ENCODE measurements at regions not wholly inside any gene's neighbourhood (a gene's known extent, or its start where the extent isn't known, plus 50 kb on each side); places are given as distances from the start of the nearest gene placed in this dataset.

DNA sequence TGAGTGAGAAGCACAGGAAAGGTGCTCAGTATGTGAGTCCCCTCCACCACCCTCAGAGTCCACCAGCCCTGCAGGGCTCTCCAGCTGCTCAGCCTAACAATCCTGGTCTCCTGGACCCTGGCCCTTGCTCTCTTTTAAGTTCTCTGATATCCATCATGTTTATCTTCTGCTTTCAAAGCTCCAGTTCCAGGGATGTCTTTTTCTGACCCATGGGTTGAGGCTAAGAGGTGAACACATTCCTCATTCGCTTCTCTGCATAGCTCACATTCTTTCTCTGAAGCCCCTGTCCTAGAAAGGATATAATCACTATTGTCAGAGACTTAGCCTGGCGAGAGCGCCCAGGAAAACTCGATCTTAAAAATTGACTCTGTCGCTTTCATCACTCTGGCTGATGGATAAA lies 86.4 kb downstream of the ARL4C start:
- H3K79me2 ChIP-seq (replicated peaks; ENCODE audit: insufficient read depth), result no peaks in the 10 kb centered on the region
- no peaks in the 10 kb centered on the region for H3K4me1 ChIP-seq (ENCODE audit: insufficient read depth)
- H3K36me3 ChIP-seq (ENCODE audit: insufficient read depth), result no peaks in the 10 kb centered on the region
- peak; percentile 62 for DNase-seq (ENCODE audit: low spot score)
- no peaks in the 10 kb centered on the region; the same call in 2 of the 3 replicates for H3K9me3 Mint-ChIP-seq
- peak overlapping the region; percentile 67; the same call in 1 of the 2 replicates for H2AFZ ChIP-seq
- H3K4me3 Mint-ChIP-seq, result no peak overlapping the region
- no peak overlapping the region for H3K27ac Mint-ChIP-seq
- no peak overlapping the region for H3K4me3 ChIP-seq
- peaks cover 9% of the 10 kb centered on the region for H3K27me3 Mint-ChIP-seq (ENCODE audit: insufficient read depth, low read depth, poor library complexity)
- H3F3A ChIP-seq (replicated peaks; ENCODE audit: low read depth), result no peaks in the 10 kb centered on the region
- H4K20me1 ChIP-seq (replicated peaks; ENCODE audit: insufficient read depth), result no peaks in the 10 kb centered on the region
- peaks cover 11% of the 10 kb centered on the region for H3K4me1 Mint-ChIP-seq
- H3K27me3 ChIP-seq (ENCODE audit: insufficient read depth), result no peaks in the 10 kb centered on the region
- ATAC-seq, result peak; percentile 88
- no peaks in the 10 kb centered on the region for H3K36me3 Mint-ChIP-seq (ENCODE audit: low read depth)
- TF ChIP-seq NANOG (IDR thresholded peaks at IDR 0.05; ENCODE audit: borderline replicate concordance), result no peak
- no peak for TF ChIP-seq ETS1 (IDR thresholded peaks at IDR 0.05)
- peak; percentile 69 for TF ChIP-seq ZNF462 (CRISPR knock-in tag; IDR thresholded peaks at IDR 0.05)
- peak overlapping the region; percentile 6; the same call in 1 of the 2 replicates for H3K27ac ChIP-seq (ENCODE audit: low read depth)
- H3K9me2 ChIP-seq (ENCODE audit: insufficient read depth), result peaks cover 6% of the 10 kb centered on the region; the same call in 1 of the 2 replicates
- peak overlapping the region; percentile 27; the same call in 1 of the 2 replicates for H3K4me2 ChIP-seq

GRCh38 chr2:234409590-234409989 lies 87.3 kb downstream of the ARL4C start:
- Mint-ChIP-seq H3K4me1 (peaks cover 11% of the 10 kb centered on the region), H3K27ac (no peak overlapping the region), H3K9me3 (no peaks in the 10 kb centered on the region), H3K36me3 (ENCODE audit: low read depth) (no peaks in the 10 kb centered on the region), H3K4me3 (no peak overlapping the region), H3K27me3 (ENCODE audit: insufficient read depth, low read depth, poor library complexity) (peaks cover 9% of the 10 kb centered on the region)
- Histone ChIP-seq H3K4me2 (no peak overlapping the region), H3F3A (replicated peaks; ENCODE audit: low read depth) (no peaks in the 10 kb centered on the region), H3K4me3 (no peak overlapping the region), H3K27me3 (ENCODE audit: insufficient read depth) (no peaks in the 10 kb centered on the region), H3K9me2 (ENCODE audit: insufficient read depth) (peaks cover 6% of the 10 kb centered on the region; the same call in 1 of the 2 replicates), H3K79me2 (replicated peaks; ENCODE audit: insufficient read depth) (no peaks in the 10 kb centered on the region), H4K20me1 (replicated peaks; ENCODE audit: insufficient read depth) (no peaks in the 10 kb centered on the region), H2AFZ (peak overlapping the region; percentile 67; the same call in 1 of the 2 replicates), H3K27ac (ENCODE audit: low read depth) (no peak overlapping the region), H3K4me1 (ENCODE audit: insufficient read depth) (no peaks in the 10 kb centered on the region), H3K36me3 (ENCODE audit: insufficient read depth) (no peaks in the 10 kb centered on the region)
- ATAC-seq (no peak), DNase-seq (ENCODE audit: low spot score) (no peak)
- TF ChIP-seq NANOG (IDR thresholded peaks at IDR 0.05; ENCODE audit: borderline replicate concordance) (no peak), STAT1 (IDR thresholded peaks at IDR 0.05; ENCODE audit: unreplicated experiment) (no peak), CREB1 (CRISPR knock-in tag; IDR thresholded peaks at IDR 0.05; ENCODE audit: low read depth) (no peak)
- TF ChIP-seq, protein P1, sequence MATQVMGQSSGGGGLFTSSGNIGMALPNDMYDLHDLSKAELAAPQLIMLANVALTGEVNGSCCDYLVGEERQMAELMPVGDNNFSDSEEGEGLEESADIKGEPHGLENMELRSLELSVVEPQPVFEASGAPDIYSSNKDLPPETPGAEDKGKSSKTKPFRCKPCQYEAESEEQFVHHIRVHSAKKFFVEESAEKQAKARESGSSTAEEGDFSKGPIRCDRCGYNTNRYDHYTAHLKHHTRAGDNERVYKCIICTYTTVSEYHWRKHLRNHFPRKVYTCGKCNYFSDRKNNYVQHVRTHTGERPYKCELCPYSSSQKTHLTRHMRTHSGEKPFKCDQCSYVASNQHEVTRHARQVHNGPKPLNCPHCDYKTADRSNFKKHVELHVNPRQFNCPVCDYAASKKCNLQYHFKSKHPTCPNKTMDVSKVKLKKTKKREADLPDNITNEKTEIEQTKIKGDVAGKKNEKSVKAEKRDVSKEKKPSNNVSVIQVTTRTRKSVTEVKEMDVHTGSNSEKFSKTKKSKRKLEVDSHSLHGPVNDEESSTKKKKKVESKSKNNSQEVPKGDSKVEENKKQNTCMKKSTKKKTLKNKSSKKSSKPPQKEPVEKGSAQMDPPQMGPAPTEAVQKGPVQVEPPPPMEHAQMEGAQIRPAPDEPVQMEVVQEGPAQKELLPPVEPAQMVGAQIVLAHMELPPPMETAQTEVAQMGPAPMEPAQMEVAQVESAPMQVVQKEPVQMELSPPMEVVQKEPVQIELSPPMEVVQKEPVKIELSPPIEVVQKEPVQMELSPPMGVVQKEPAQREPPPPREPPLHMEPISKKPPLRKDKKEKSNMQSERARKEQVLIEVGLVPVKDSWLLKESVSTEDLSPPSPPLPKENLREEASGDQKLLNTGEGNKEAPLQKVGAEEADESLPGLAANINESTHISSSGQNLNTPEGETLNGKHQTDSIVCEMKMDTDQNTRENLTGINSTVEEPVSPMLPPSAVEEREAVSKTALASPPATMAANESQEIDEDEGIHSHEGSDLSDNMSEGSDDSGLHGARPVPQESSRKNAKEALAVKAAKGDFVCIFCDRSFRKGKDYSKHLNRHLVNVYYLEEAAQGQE (IDR thresholded peaks at IDR 0.05; ENCODE audit: unreplicated experiment), result no peak
